PC-3 (cell line): ENCODE measurements at regions not wholly inside any gene's neighbourhood (a gene's known extent, or its start where the extent isn't known, plus 50 kb on each side); places are given as distances from the start of the nearest gene placed in this dataset.

Experiments used
- ATAC-seq: fragments of 200-7000 bp; cut with Tn5 transposase; 2 replicates; pipeline ENCODE4 v1.9.1; 2020; ENCODE audit warnings: mild to moderate bottlenecking, moderate library complexity
- BruUV-seq: library from RNA; stranded (reverse); fragments of 400-500 nt; replicated peaks from 2 replicates; lab custom pipeline; 2021; lab: Mats Ljungman, UMichigan
- CTCF ChIA-PET: fragments of 300-600 bp; sonication (Branson Sonifier 250); formaldehyde crosslinking; loops from one replicate; lab custom pipeline; 2022; ENCODE audit warnings: antibody characterized with exemption; lab: Charles Lee
- POLR2A ChIA-PET: fragments of 300-600 bp; sonication (Branson Sonifier 250); formaldehyde crosslinking; loops from one replicate; lab custom pipeline; 2022; ENCODE audit warnings: antibody characterized with exemption; ENCODE audit not compliant: unreplicated experiment; lab: Charles Lee
- DNase-seq: peaks from one replicate; pipeline ENCODE4 v3.0.0-alpha.2; 2015
- H2AFZ ChIP-seq: fragments of 300-600 bp; sonication (generic); 2 replicates; pipeline ENCODE4 v1.6.0; 2016; ENCODE audit warnings: antibody characterized with exemption, low read length
- H3F3A ChIP-seq: fragments of 300-600 bp; sonication (generic); one replicate; pipeline ENCODE4 v1.6.0; 2017; ENCODE audit warnings: antibody characterized with exemption, low read length, control low read depth, mild to moderate bottlenecking; ENCODE audit not compliant: unreplicated experiment
- H3K27ac ChIP-seq: fragments of 300-600 bp; sonication (generic); 2 replicates; pipeline ENCODE4 v1.5.1; 2016; ENCODE audit warnings: mild to moderate bottlenecking, low read length
- H3K27me3 ChIP-seq: fragments of 300-600 bp; sonication (generic); 2 replicates; pipeline ENCODE4 v1.6.1; 2016; ENCODE audit warnings: low read length, mixed read lengths
- H3K36me3 ChIP-seq: fragments of 300-600 bp; sonication (generic); 2 replicates; pipeline ENCODE4 v1.6.1; 2016; ENCODE audit warnings: low read depth, mixed run types, low read length, mixed read lengths
- H3K4me1 ChIP-seq: fragments of 300-600 bp; sonication (generic); 2 replicates; pipeline ENCODE4 v1.5.1; 2016; ENCODE audit warnings: low read length; ENCODE audit not compliant: insufficient read depth
- H3K4me2 ChIP-seq: fragments of 300-600 bp; sonication (generic); 2 replicates; pipeline ENCODE4 v1.6.0; 2016; ENCODE audit warnings: low read length
- H3K4me3 ChIP-seq: fragments of 300-600 bp; sonication (generic); 2 replicates; pipeline ENCODE4 v1.5.1; 2016; ENCODE audit warnings: mild to moderate bottlenecking, low read length, mixed read lengths
- H3K79me2 ChIP-seq: fragments of 300-600 bp; sonication (generic); 2 replicates; pipeline ENCODE4 v1.6.1; 2017; ENCODE audit warnings: low read length, mixed read lengths
- H3K9ac ChIP-seq: fragments of 300-600 bp; sonication (generic); 2 replicates; pipeline ENCODE4 v1.6.0; 2016; ENCODE audit warnings: mild to moderate bottlenecking, low read length
- H3K9me2 ChIP-seq: fragments of 300-600 bp; sonication (generic); replicated peaks from 2 replicates; pipeline ENCODE4 v1.6.1; 2016; ENCODE audit warnings: mixed run types, low read length, mixed read lengths
- H3K9me3 ChIP-seq: fragments of 300-600 bp; sonication (generic); 2 replicates; pipeline ENCODE4 v1.6.1; 2016; ENCODE audit warnings: low read length, mixed read lengths
- H4K20me1 ChIP-seq: fragments of 300-600 bp; sonication (generic); 2 replicates; pipeline ENCODE4 v1.6.1; 2016; ENCODE audit warnings: low read length, mixed read lengths
- CTCF ChIP-seq: fragments of 300-600 bp; sonication (generic); conservative IDR thresholded peaks from 2 replicates; pipeline ENCODE4 v1.5.1; 2017; ENCODE audit warnings: antibody characterized with exemption, low read depth, mild to moderate bottlenecking, low read length
- EZH2 ChIP-seq: fragments of 300-600 bp; sonication (generic); IDR thresholded peaks from one replicate; pipeline ENCODE4 v1.6.1; 2017; ENCODE audit warnings: antibody characterized with exemption, mild to moderate bottlenecking, low read length; ENCODE audit not compliant: unreplicated experiment
- EZH2phosphoT487 ChIP-seq: fragments of 300-600 bp; sonication (generic); IDR thresholded peaks from 2 replicates; pipeline ENCODE4 v1.6.1; 2018; ENCODE audit warnings: mild to moderate bottlenecking, antibody characterized with exemption, low read length, borderline replicate concordance
- intact Hi-C: fragments of 100-400 bp; cut with micrococcal nuclease; formaldehyde crosslinking; loops from 2 replicates; pipeline ENCODE4 v1.9.0; 2023

- H3K4me3 ChIP-seq, result no peak overlapping the region
- no peaks in the 10 kb centered on the region for H3K27me3 ChIP-seq
- no peak overlapping the region for H2AFZ ChIP-seq
- DNase-seq (no peak), ATAC-seq (no peak; the same call in 1 of the 2 replicates)
- POLR2A ChIA-PET, result no interaction called here
- H3K27ac ChIP-seq, result no peak overlapping the region
- H3K4me1 ChIP-seq, result peaks cover 2% of the 10 kb centered on the region; the same call in 1 of the 2 replicates
- H3K36me3 ChIP-seq, result no peaks in the 10 kb centered on the region; the same call in 1 of the 2 replicates
- TF ChIP-seq CTCF (no peak), EZH2phosphoT487 (no peak), EZH2 (no peak)
- no peak overlapping the region for H3K4me2 ChIP-seq
- H4K20me1 ChIP-seq, result no peaks in the 10 kb centered on the region
- no peaks in the 10 kb centered on the region for H3K79me2 ChIP-seq
- no peaks in the 10 kb centered on the region for H3K9me3 ChIP-seq
- intact Hi-C loops, result no loop called here
- no peak overlapping the region for H3K9ac ChIP-seq
- BruUV-seq, result no TSS peak
- CTCF ChIA-PET, result no interaction called here
- no peaks in the 10 kb centered on the region for H3K9me2 ChIP-seq
- no peaks in the 10 kb centered on the region for H3F3A ChIP-seq
Observed at GRCh38 chr10:77732213-77733003, 94.8 kb upstream of the KCNMA1 start.

GRCh38 chr10:77727481-77727880, 89.9 kb upstream of the KCNMA1 start:
- no peak overlapping the region for H2AFZ ChIP-seq
- ATAC-seq (no peak), DNase-seq (no peak)
- H3K4me3 ChIP-seq, result no peak overlapping the region
- H3K9ac ChIP-seq, result no peak overlapping the region
- H3F3A ChIP-seq, result no peaks in the 10 kb centered on the region
- POLR2A ChIA-PET, result no interaction called here
- no peak overlapping the region for H3K27ac ChIP-seq
- H3K9me3 ChIP-seq, result no peaks in the 10 kb centered on the region
- intact Hi-C loops, result no loop called here
- CTCF ChIA-PET, result no interaction called here
- no TSS peak for BruUV-seq
- H3K9me2 ChIP-seq, result no peaks in the 10 kb centered on the region
- no peak for TF ChIP-seq EZH2
- no peak for TF ChIP-seq EZH2phosphoT487
- TF ChIP-seq CTCF, result no peak
- H3K27me3 ChIP-seq, result no peaks in the 10 kb centered on the region
- no peaks in the 10 kb centered on the region for H3K36me3 ChIP-seq
- H3K4me2 ChIP-seq, result no peak overlapping the region
- H3K4me1 ChIP-seq, result no peaks in the 10 kb centered on the region
- H3K79me2 ChIP-seq, result no peaks in the 10 kb centered on the region
- H4K20me1 ChIP-seq, result no peaks in the 10 kb centered on the region

GRCh38 chr10:77726732-77727131, 89.1 kb upstream of the KCNMA1 start:
- ATAC-seq, result no peak; the same call in 1 of the 2 replicates
- H2AFZ ChIP-seq, result no peak overlapping the region
- CTCF ChIA-PET, result no interaction called here

More at GRCh38 chr10:77726732-77727131, 89.1 kb upstream of the KCNMA1 start:
- Histone ChIP-seq H3K27me3 (no peaks in the 10 kb centered on the region), H3K4me2 (no peak overlapping the region), H3K9me2 (no peaks in the 10 kb centered on the region), H3K36me3 (no peaks in the 10 kb centered on the region), H3K27ac (no peak overlapping the region), H3K4me1 (no peaks in the 10 kb centered on the region), H3K4me3 (no peak overlapping the region), H3F3A (no peaks in the 10 kb centered on the region), H3K9ac (no peak overlapping the region), H3K79me2 (no peaks in the 10 kb centered on the region), H4K20me1 (no peaks in the 10 kb centered on the region), H3K9me3 (no peaks in the 10 kb centered on the region)
- BruUV-seq, result no TSS peak
- POLR2A ChIA-PET, result interaction anchor here (0.6 kb wide), 1 partner anchor 343 kb away, joined by 4 read pairs; no protein-coding TSS in a partner anchor
- DNase-seq, result no peak
- TF ChIP-seq EZH2, result no peak
- no peak for TF ChIP-seq EZH2phosphoT487
- TF ChIP-seq CTCF, result no peak
- intact Hi-C loops, result no loop called here
